ENCODE measurements at regions not wholly inside any gene's neighbourhood (a gene's known extent, or its start where the extent isn't known, plus 50 kb on each side); places are given as distances from the start of the nearest gene placed in this dataset.

DNA sequence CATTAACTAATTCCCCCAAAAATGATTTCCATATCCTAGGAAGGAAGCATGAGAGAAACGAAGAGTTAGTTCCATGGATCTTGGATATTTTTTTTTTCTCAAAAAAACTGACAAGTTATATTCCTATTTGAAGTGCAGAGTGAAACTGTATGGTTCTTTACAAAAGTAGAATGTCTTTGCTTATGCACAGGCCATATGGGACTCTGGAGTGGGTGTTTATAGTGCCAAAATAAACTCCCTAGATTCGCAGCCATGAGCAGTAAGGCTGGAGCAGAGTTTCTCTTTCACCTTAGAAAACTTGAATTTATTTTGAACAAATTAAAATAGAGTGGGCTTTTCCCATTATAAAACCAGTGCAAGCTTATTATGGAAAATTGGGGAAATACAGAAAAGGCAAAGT, 239.7 kb downstream of the PDCD6IP start:
- no peak for TF ChIP-seq POLR2A (IDR thresholded peaks at IDR 0.05; ENCODE audit: low read length)
- no peak for TF ChIP-seq GATA1 (IDR thresholded peaks at IDR 0.05; ENCODE audit: low read depth, low read length)
